ENCODE measurements at regions not wholly inside any gene's neighbourhood (a gene's known extent, or its start where the extent isn't known, plus 50 kb on each side); places are given as distances from the start of the nearest gene placed in this dataset.

DNA sequence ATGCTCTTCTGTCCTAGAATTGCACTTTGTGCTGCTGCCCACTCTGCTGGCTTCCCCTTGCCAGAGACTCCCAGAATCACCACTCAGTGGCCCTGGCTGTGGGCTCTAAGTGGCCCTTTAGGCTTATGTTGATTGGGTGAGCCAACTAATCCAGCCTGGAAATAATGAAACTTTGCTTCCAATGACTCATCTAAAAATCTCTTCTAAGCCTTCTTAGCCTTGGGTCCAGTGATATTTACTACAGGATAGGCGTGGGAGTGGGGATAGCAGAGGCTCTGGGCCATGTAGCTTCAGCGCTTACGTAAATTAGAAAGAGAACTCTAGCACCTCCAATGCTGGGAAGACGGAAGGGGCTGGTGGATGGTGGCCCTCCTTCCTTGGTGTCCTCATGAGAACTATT is 137.9 kb downstream of the TTC8 start:
- no peak overlapping the region for H3K4ac ChIP-seq (ENCODE audit: low read depth, low read length)
- H4K8ac ChIP-seq (ENCODE audit: low read depth in 2 of 2, low read length in 2 of 2), result no peak overlapping the region
- H3K23ac ChIP-seq (ENCODE audit: low read depth, low read length), result no peak overlapping the region
- no TSS peak for BruUV-seq (replicated peaks)
- intact Hi-C loops (cut with micrococcal nuclease) (no loop called here), dilution Hi-C loops (cut with HindIII; ENCODE audit: low sequenced_read_pairs, unreplicated experiment) (no loop called here), in situ Hi-C loops (cut with MboI; ENCODE audit: low sequenced_read_pairs) (no loop called here)
- H2AFZ ChIP-seq (replicated peaks; ENCODE audit: low read length, poor library complexity), result no peak overlapping the region
- no peak overlapping the region for H2BK15ac ChIP-seq (ENCODE audit: low read depth, low read length)
- H2BK20ac ChIP-seq (ENCODE audit: low read depth, low read length), result no peak overlapping the region
- DNase-seq (no peak), ATAC-seq (ENCODE audit: low read depth) (no peak)
- ChIA-PET POLR2A (ENCODE audit: unreplicated experiment) (no interaction called here), CTCF (no interaction called here)
- H3K18ac ChIP-seq (ENCODE audit: low read depth, low read length), result no peak overlapping the region
- H3K9ac ChIP-seq (ENCODE audit: low read depth, low read length), result no peak overlapping the region
- no peak overlapping the region for H3K27ac ChIP-seq (ENCODE audit: insufficient read depth, low read length)
- H3K36me3 ChIP-seq (ENCODE audit: control insufficient read depth, insufficient read depth, low read length), result no peaks in the 10 kb centered on the region
- H3K56ac ChIP-seq (ENCODE audit: extremely low read depth, insufficient read depth, low read length), result no peak overlapping the region
- no peak for TF ChIP-seq RAD21 (IDR thresholded peaks at IDR 0.05; ENCODE audit: low read length)
- no peak for TF ChIP-seq RFX5 (IDR thresholded peaks at IDR 0.05; ENCODE audit: low read depth, low read length)
- TF ChIP-seq MAZ (IDR thresholded peaks at IDR 0.05; ENCODE audit: borderline replicate concordance, low read depth, low read length), result no peak
- TF ChIP-seq NFE2L2 (IDR thresholded peaks at IDR 0.05; ENCODE audit: low read depth, low read length), result no peak
- TF ChIP-seq CEBPB (IDR thresholded peaks at IDR 0.05; ENCODE audit: low read depth, low read length), result no peak
- TF ChIP-seq MAFK (IDR thresholded peaks at IDR 0.05; ENCODE audit: low read depth, low read length), result no peak
- TF ChIP-seq, protein P1, sequence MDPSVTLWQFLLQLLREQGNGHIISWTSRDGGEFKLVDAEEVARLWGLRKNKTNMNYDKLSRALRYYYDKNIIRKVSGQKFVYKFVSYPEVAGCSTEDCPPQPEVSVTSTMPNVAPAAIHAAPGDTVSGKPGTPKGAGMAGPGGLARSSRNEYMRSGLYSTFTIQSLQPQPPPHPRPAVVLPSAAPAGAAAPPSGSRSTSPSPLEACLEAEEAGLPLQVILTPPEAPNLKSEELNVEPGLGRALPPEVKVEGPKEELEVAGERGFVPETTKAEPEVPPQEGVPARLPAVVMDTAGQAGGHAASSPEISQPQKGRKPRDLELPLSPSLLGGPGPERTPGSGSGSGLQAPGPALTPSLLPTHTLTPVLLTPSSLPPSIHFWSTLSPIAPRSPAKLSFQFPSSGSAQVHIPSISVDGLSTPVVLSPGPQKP (IDR thresholded peaks at IDR 0.05; ENCODE audit: borderline replicate concordance, low read depth, low read length), result no peak
- TF ChIP-seq, protein P2, sequence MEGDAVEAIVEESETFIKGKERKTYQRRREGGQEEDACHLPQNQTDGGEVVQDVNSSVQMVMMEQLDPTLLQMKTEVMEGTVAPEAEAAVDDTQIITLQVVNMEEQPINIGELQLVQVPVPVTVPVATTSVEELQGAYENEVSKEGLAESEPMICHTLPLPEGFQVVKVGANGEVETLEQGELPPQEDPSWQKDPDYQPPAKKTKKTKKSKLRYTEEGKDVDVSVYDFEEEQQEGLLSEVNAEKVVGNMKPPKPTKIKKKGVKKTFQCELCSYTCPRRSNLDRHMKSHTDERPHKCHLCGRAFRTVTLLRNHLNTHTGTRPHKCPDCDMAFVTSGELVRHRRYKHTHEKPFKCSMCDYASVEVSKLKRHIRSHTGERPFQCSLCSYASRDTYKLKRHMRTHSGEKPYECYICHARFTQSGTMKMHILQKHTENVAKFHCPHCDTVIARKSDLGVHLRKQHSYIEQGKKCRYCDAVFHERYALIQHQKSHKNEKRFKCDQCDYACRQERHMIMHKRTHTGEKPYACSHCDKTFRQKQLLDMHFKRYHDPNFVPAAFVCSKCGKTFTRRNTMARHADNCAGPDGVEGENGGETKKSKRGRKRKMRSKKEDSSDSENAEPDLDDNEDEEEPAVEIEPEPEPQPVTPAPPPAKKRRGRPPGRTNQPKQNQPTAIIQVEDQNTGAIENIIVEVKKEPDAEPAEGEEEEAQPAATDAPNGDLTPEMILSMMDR (conservative IDR thresholded peaks at IDR 0.05; ENCODE audit: low read depth, low read length), result no peak
- no peak for TF ChIP-seq CHD1 (IDR thresholded peaks at IDR 0.05; ENCODE audit: low read depth, low read length)
- TF ChIP-seq, protein P3, sequence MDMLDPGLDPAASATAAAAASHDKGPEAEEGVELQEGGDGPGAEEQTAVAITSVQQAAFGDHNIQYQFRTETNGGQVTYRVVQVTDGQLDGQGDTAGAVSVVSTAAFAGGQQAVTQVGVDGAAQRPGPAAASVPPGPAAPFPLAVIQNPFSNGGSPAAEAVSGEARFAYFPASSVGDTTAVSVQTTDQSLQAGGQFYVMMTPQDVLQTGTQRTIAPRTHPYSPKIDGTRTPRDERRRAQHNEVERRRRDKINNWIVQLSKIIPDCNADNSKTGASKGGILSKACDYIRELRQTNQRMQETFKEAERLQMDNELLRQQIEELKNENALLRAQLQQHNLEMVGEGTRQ (IDR thresholded peaks at IDR 0.05; ENCODE audit: low read depth, low read length), result no peak
- TF ChIP-seq RCOR1 (IDR thresholded peaks at IDR 0.05; ENCODE audit: insufficient replicate concordance, low read length), result no peak
- TF ChIP-seq SMC3 (IDR thresholded peaks at IDR 0.05; ENCODE audit: low read depth, low read length), result no peak
- no peak for TF ChIP-seq FOS (IDR thresholded peaks at IDR 0.05; ENCODE audit: low read depth, low read length)
- TF ChIP-seq BHLHE40 (IDR thresholded peaks at IDR 0.05; ENCODE audit: low read depth, low read length), result no peak
- TF ChIP-seq POLR2A (IDR thresholded peaks at IDR 0.05; ENCODE audit: low read depth, low read length), result no peak
- no peak for TF ChIP-seq MXI1 (IDR thresholded peaks at IDR 0.05; ENCODE audit: borderline replicate concordance, low read depth, low read length)
- H4K91ac ChIP-seq (ENCODE audit: insufficient read depth, low read depth, low read length), result no peak overlapping the region
- H3K14ac ChIP-seq (replicated peaks; ENCODE audit: low read depth, low read length), result no peak overlapping the region
- no peak overlapping the region for H2BK120ac ChIP-seq (ENCODE audit: low read depth, low read length)
- no peak overlapping the region for H2AK5ac ChIP-seq (ENCODE audit: low read depth, low read length)
- H3K4me2 ChIP-seq (ENCODE audit: low read depth, low read length), result no peak overlapping the region
- no peaks in the 10 kb centered on the region for H4K20me1 ChIP-seq (ENCODE audit: insufficient read depth, low read length)
- no peak overlapping the region for H4K5ac ChIP-seq (ENCODE audit: low read depth, low read length)
- no peaks in the 10 kb centered on the region for H3K9me1 ChIP-seq (ENCODE audit: insufficient read depth, low read length)
- H2AK9ac ChIP-seq (replicated peaks; ENCODE audit: low read depth, low read length, poor library complexity), result no peak overlapping the region
- no peak overlapping the region for H3K4me3 ChIP-seq (ENCODE audit: insufficient read depth, low read depth, low read length)
- no peaks in the 10 kb centered on the region for H3K4me1 ChIP-seq (ENCODE audit: control insufficient read depth, insufficient read depth, low read length)
- H3K9me3 ChIP-seq (ENCODE audit: control insufficient read depth, insufficient read depth, low read length), result no peaks in the 10 kb centered on the region
- no peak overlapping the region for H2BK5ac ChIP-seq (ENCODE audit: low read depth, low read length, poor library complexity, severe bottlenecking)
- WGBS, 2 experiments (ENCODE audit: extremely low coverage in 2 of 2, insufficient read length in 1 of 2), result no CpG with 5 or more reads among the region's 4 CpGs
- no peaks in the 10 kb centered on the region for H3K79me1 ChIP-seq (ENCODE audit: low read depth in 1 of 2, low read length in 2 of 2)
- peaks cover 8% of the 10 kb centered on the region for H3K27me3 ChIP-seq (ENCODE audit: control insufficient read depth, insufficient read depth, low read length)

Data from IMR-90 (cell line).